Sigmoid colon (tissue), 4 donors: ENCODE measurements at regions not wholly inside any gene's neighbourhood (a gene's known extent, or its start where the extent isn't known, plus 50 kb on each side); places are given as distances from the start of the nearest gene placed in this dataset.

ENCODE experiments used
- CTCF ChIP-seq, 4 experiments: fragments of 450-650 bp in 3 of 4; fragments of 200-600 bp in 1 of 4; IDR thresholded peaks; one replicate each; pipeline ENCODE4 v1.5.1; 2016 to 2019; ENCODE audit warnings: antibody characterized with exemption in 4 of 4, mild to moderate bottlenecking in 3 of 4, moderate library complexity in 2 of 4
- EP300 ChIP-seq, 4 donors: sonication (generic); formaldehyde crosslinking; IDR thresholded peaks; one replicate each; pipeline ENCODE4 v1.6.1; 2017; ENCODE audit warnings: antibody characterized with exemption in 4 of 4
- POLR2A ChIP-seq, 2 donors: fragments of 450-650 bp; IDR thresholded peaks; one replicate each; pipeline ENCODE4 v1.6.1; 2016; ENCODE audit warnings: antibody characterized with exemption in 2 of 2, mild to moderate bottlenecking in 2 of 2, moderate library complexity in 2 of 2
- POLR2AphosphoS5 ChIP-seq, 4 donors: sonication (generic); formaldehyde crosslinking; IDR thresholded peaks; one replicate each; pipeline ENCODE4 v1.6.1; 2017; ENCODE audit warnings: antibody characterized with exemption in 4 of 4

DNA sequence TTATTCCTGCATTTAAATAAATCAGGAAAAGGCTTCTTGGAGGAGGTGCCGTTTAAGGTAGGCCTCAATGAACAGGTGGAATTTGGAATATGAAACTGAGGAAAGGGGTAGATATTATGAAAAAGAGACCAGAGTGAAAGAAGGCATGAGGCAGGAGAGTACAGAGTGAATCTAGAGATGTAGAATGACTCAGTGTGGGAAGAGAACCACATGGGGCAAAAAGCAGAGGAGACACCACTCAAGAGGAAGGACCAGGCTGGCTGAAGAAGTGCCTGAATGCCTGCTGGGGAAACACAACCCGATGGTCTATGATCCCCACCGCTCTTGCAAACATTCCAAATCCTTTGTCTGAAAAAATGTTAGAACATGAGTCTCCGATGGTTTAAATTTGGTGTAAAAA is 1134.1 kb downstream of the VRK1 start:
- TF ChIP-seq CTCF (IDR thresholded peaks at IDR 0.05) (no peak), EP300 (IDR thresholded peaks at IDR 0.05) (no peak), POLR2A (IDR thresholded peaks at IDR 0.05) (no peak), POLR2AphosphoS5 (IDR thresholded peaks at IDR 0.05) (no peak)
